Smooth muscle cell (in vitro differentiated cells): ENCODE measurements at regions not wholly inside any gene's neighbourhood (a gene's known extent, or its start where the extent isn't known, plus 50 kb on each side); places are given as distances from the start of the nearest gene placed in this dataset.

Experiments used
- DNase-seq: peaks from one replicate; lab custom pipeline; 2025; ENCODE audit not compliant: unreplicated experiment; lab: John Stamatoyannopoulos, UW
- H2AFZ ChIP-seq: fragments of 200-600 bp; sonication (generic); 2 replicates; pipeline ENCODE4 v1.6.0; 2016; ENCODE audit warnings: antibody characterized with exemption, low read depth, mild to moderate bottlenecking
- H3F3A ChIP-seq: fragments of 200-600 bp; sonication (generic); 2 replicates; pipeline ENCODE4 v1.6.0; 2017; ENCODE audit warnings: antibody characterized with exemption, low read depth
- H3K27ac ChIP-seq: fragments of 200-600 bp; sonication (generic); 2 replicates; pipeline ENCODE4 v1.5.1; 2016; ENCODE audit warnings: low read depth, mild to moderate bottlenecking
- H3K27me3 ChIP-seq: fragments of 200-600 bp; sonication (generic); 2 replicates; pipeline ENCODE4 v1.6.1; 2016; ENCODE audit warnings: low read depth, mild to moderate bottlenecking
- H3K36me3 ChIP-seq: fragments of 200-600 bp; sonication (generic); 2 replicates; pipeline ENCODE4 v1.5.1; 2016; ENCODE audit warnings: low read depth
- H3K4me1 ChIP-seq: fragments of 200-600 bp; sonication (generic); 2 replicates; pipeline ENCODE4 v1.5.1; 2016; ENCODE audit warnings: low read depth
- H3K4me2 ChIP-seq: fragments of 200-600 bp; sonication (generic); 2 replicates; pipeline ENCODE4 v1.6.0; 2016; ENCODE audit warnings: mild to moderate bottlenecking
- H3K4me3 ChIP-seq: fragments of 200-600 bp; sonication (generic); 2 replicates; pipeline ENCODE4 v1.5.1; 2016; ENCODE audit warnings: mild to moderate bottlenecking
- H3K79me2 ChIP-seq: fragments of 200-600 bp; sonication (generic); 2 replicates; pipeline ENCODE4 v1.6.0; 2016; ENCODE audit warnings: low read depth, mild to moderate bottlenecking
- H3K9ac ChIP-seq: fragments of 200-600 bp; sonication (generic); 2 replicates; pipeline ENCODE4 v1.6.0; 2016; ENCODE audit warnings: low read depth
- H3K9me3 ChIP-seq: fragments of 200-600 bp; sonication (generic); replicated peaks from 2 replicates; pipeline ENCODE4 v1.5.1; 2016; ENCODE audit warnings: low read depth
- H4K20me1 ChIP-seq: fragments of 200-600 bp; sonication (generic); 2 replicates; pipeline ENCODE4 v1.6.0; 2016; ENCODE audit warnings: low read depth
- CTCF ChIP-seq: fragments of 200-600 bp; sonication (generic); IDR thresholded peaks from 2 replicates; pipeline ENCODE4 v1.5.1; 2017; ENCODE audit warnings: borderline replicate concordance, mild to moderate bottlenecking, antibody characterized with exemption; ENCODE audit not compliant: insufficient read depth, poor library complexity, severe bottlenecking
- WGBS: methylation state at CpG from one replicate; pipeline ENCODE4 v1.1.7; 2016; ENCODE audit warnings: low lambda C conversion rate; 5-methylcytosine and 5-hydroxymethylcytosine counted together

GRCh38 chr12:105803292-105803691 lies 335.5 kb downstream of the NUAK1 start:
- no peak for TF ChIP-seq CTCF
- H3K27me3 ChIP-seq, result no peaks in the 10 kb centered on the region
- H3K9me3 ChIP-seq, result no peaks in the 10 kb centered on the region
- WGBS, result 44% methylated on average over 4 of the region's 4 CpGs
- H3K4me2 ChIP-seq, result peak overlapping the region; percentile 27
- no peaks in the 10 kb centered on the region for H3K4me1 ChIP-seq
- no peak overlapping the region for H3K4me3 ChIP-seq
- H3K27ac ChIP-seq, result no peak overlapping the region
- H3F3A ChIP-seq, result no peaks in the 10 kb centered on the region
- no peaks in the 10 kb centered on the region for H3K36me3 ChIP-seq
- no peak overlapping the region for H3K9ac ChIP-seq
- no peak overlapping the region for H2AFZ ChIP-seq
- no peaks in the 10 kb centered on the region for H4K20me1 ChIP-seq
- H3K79me2 ChIP-seq, result no peaks in the 10 kb centered on the region
- no peak for DNase-seq

- no peak overlapping the region for H2AFZ ChIP-seq
- H3K36me3 ChIP-seq, result no peaks in the 10 kb centered on the region
- H3K4me2 ChIP-seq, result no peak overlapping the region
- no peaks in the 10 kb centered on the region for H3K9me3 ChIP-seq
- no peaks in the 10 kb centered on the region for H3K27me3 ChIP-seq
- H3K4me1 ChIP-seq, result no peaks in the 10 kb centered on the region
- no peak overlapping the region for H3K4me3 ChIP-seq
- 89% methylated on average over 5 of the region's 5 CpGs for WGBS
- no peak for DNase-seq
- no peak overlapping the region for H3K9ac ChIP-seq
- no peaks in the 10 kb centered on the region for H4K20me1 ChIP-seq
- no peaks in the 10 kb centered on the region for H3F3A ChIP-seq
- no peak for TF ChIP-seq CTCF
- no peak overlapping the region for H3K27ac ChIP-seq
- H3K79me2 ChIP-seq, result no peaks in the 10 kb centered on the region
These were observed 334.0 kb downstream of the NUAK1 start for GRCh38 chr12:105804591-105805265.

- H2AFZ ChIP-seq, result no peak overlapping the region
- TF ChIP-seq CTCF, result no peak
These were observed 332.9 kb downstream of the NUAK1 start for GRCh38 chr12:105805730-105806399.

GRCh38 chr12:105806400-105806770 lies 332.4 kb downstream of the NUAK1 start:
- H3K4me3 ChIP-seq, result no peak overlapping the region
- WGBS, result 95% methylated on average over 2 of the region's 2 CpGs

More at GRCh38 chr12:105805730-105806399, 332.9 kb downstream of the NUAK1 start:
- H3K79me2 ChIP-seq, result no peaks in the 10 kb centered on the region
- H3K27me3 ChIP-seq, result no peaks in the 10 kb centered on the region
- 47% methylated on average over 4 of the region's 4 CpGs for WGBS
- H3F3A ChIP-seq, result no peaks in the 10 kb centered on the region
- H3K36me3 ChIP-seq, result no peaks in the 10 kb centered on the region
- H3K4me1 ChIP-seq, result no peaks in the 10 kb centered on the region
- no peak overlapping the region for H3K27ac ChIP-seq
- no peak overlapping the region for H3K4me3 ChIP-seq
- no peaks in the 10 kb centered on the region for H4K20me1 ChIP-seq
- H3K9me3 ChIP-seq, result no peaks in the 10 kb centered on the region
- H3K4me2 ChIP-seq, result no peak overlapping the region
- H3K9ac ChIP-seq, result no peak overlapping the region
- DNase-seq, result no peak

More at GRCh38 chr12:105806400-105806770, 332.4 kb downstream of the NUAK1 start:
- no peaks in the 10 kb centered on the region for H3K27me3 ChIP-seq
- no peaks in the 10 kb centered on the region for H3K36me3 ChIP-seq
- H3K79me2 ChIP-seq, result no peaks in the 10 kb centered on the region
- no peak overlapping the region for H3K27ac ChIP-seq
- H3K4me2 ChIP-seq, result no peak overlapping the region
- DNase-seq, result no peak
- no peak overlapping the region for H2AFZ ChIP-seq
- no peaks in the 10 kb centered on the region for H3K9me3 ChIP-seq
- H3K9ac ChIP-seq, result no peak overlapping the region
- H3K4me1 ChIP-seq, result no peaks in the 10 kb centered on the region
- H3F3A ChIP-seq, result no peaks in the 10 kb centered on the region
- no peaks in the 10 kb centered on the region for H4K20me1 ChIP-seq
- TF ChIP-seq CTCF, result no peak
